HG03457 (cell line): ENCODE measurements at regions not wholly inside any gene's neighbourhood (a gene's known extent, or its start where the extent isn't known, plus 50 kb on each side); places are given as distances from the start of the nearest gene placed in this dataset.

Experiments used
- ATAC-seq: cut with Tn5 transposase; IDR thresholded peaks from one replicate; pipeline ENCODE4 v1.9.1; 2021; ENCODE audit warnings: moderate number of reproducible peaks; ENCODE audit not compliant: unreplicated experiment

DNA sequence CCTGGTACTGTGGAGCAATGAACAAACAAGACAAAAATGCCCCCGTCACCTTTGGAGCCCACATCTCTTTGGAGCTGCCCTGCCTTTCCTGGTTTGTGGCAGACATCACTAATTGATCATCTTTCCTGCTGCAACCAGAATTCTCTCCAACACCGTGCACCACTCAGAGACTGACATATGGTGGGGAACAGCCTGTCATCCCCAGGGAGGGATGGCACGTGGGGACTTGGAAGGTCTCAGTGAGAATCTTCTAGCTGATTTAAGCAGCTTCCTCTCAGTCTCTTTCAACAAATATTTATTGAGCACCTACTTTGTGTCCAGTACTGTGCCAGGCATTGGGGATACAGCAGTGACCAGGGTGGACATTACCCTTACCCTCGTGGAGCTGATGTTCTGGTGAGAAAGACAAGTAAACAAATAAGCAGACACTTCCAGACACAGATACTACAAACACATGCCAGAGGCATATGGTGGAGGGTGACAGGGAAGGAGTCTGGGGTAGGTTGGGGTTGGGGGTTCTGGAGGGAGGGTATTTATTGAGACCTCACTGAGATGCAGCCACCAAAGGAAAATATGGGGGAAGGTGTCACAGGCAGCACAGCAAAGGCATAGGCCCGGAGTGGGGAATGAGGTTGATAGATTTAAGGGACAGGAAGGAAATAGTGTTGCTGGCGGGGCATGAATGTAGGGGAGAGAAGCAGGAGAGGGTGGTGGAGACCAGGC is 82.3 kb downstream of the CEBPB start:
- ATAC-seq: no peak

DNA sequence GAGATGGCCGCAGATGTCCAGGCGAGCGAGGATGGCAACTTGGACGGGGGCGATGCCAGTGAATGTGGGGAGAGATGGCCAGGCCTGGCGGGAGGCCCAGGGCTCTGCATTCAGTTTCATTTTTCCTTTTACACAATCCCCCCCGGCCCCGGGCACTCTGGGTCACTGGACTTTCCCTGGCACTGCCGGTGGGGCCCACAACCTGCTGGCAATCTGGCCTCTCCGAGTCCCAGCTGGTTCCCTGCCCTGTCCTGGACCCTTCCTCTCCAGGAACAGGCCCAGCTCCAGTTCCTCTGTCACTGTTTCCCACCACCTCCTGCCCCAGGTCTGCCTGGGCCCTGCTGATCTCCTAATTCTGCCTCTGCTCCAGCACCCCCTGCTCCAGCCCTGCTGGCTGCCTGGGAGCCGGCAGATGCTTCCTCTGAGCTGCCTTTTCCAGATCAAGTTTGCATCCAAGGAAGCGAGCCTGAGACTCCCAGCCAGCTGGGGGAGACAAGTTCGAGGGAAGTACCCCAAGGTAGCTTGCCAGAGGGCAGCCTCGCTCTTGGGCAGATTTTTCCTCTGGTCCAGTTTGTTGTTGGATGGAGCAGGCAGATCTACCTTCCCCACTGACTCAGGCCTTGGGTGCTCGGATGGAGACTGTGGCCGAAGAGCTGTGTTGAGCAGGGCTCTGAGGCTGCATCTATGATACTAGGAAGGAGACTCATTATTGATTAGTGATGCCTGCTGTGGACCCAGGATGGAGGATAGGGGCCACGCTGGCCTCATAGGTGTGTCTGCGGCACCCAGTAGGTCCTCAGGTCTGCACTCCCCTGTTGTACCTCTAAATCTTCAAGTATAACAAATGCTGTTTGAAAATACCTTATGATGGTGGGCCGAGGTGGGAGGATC is 83.2 kb downstream of the CEBPB start:
- no peak for ATAC-seq

- ATAC-seq: no peak
Observed at GRCh38 chr20:50274570-50275430, 84.2 kb downstream of the CEBPB start.

- no peak for ATAC-seq
Observed at GRCh38 chr20:50276119-50277063, 85.8 kb downstream of the CEBPB start.

GRCh38 chr20:50277064-50277415 is 86.4 kb downstream of the CEBPB start:
- ATAC-seq: no peak

GRCh38 chr20:50277460-50278376 is 87.1 kb downstream of the CEBPB start:
- no peak for ATAC-seq

- no peak for ATAC-seq
Observed at GRCh38 chr20:50278377-50278683, 87.7 kb downstream of the CEBPB start.

DNA sequence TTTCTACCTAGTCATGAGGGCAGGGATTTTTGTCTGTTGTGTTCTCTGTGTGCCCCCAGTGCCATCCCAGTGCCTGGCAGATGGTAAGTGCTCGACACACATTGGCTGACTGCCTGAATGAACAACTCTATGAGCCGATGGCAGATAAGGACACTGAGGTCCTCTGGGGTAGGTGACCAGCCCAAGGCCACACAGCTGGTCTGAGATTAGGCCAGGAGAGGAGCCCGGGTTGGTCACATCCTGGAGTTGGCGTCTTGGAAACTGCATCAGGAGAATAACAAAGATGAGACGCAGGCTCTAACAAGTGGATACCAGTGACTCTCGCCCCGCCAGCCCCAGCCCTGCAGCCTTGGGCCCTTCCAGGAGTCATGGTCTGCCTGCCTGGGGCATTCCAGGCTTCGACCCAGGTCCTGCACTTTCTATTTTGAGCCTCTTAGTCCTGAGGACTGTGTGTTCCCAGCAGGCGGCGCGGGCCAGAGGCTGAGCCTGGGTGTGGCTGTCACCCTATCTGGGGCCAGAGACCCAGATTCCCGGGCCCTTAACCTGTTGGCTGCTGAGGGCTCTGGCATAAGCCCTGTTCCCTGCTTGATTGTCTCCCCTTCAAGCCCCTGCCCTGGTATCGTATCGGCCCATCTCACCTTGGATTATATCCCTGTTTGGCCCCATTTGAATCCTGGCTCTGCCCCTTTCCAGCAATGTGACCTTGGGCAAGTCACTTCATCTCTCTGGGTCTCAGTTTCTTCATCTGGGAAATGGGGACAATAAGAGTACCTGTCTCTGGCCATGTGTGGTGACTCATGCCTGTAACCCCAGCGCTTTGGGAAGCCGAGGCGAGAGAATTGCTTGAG is 88.3 kb downstream of the CEBPB start:
- no peak for ATAC-seq

- ATAC-seq: no peak
Observed at GRCh38 chr20:50279988-50280850, 89.6 kb downstream of the CEBPB start.

DNA sequence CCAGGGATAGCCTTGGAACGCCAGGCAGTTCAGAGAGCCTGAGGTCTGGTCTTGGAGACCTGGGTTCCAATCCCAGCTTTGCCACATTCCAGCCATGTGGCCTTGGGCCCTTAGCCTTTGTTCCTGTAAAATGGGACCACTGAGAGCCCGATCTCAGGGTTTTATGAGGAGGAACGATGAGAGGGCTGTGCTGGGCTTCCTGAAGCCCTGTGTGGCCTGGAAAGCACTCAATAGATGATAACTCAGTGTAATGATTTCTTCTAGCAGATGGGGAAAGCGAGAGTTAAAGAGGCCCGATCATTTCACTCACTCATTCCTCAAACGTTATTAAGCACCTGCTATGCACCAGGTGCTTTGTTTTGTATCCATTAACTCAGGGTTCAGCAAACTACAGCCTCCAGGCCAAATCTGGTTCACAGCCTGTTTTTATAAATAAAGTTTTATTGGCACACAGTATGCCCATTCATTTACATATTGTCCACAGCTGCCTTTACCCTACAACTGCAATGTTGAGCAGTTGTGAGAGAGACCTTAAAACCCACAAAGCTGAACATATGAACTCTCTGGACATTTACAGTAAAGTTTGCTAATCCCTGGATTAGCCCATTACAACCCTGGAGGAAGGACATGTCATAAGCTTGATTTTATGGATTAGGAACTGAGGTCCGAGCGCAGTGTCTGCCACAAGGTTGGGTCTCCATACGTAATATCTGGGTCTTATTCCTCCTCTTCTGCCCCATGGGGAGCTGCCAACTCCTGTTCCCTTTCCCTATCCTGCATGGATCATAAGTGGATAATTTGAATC is 90.4 kb downstream of the CEBPB start:
- ATAC-seq: no peak

- no peak for ATAC-seq
Observed at GRCh38 chr20:50281831-50282591, 91.4 kb downstream of the CEBPB start.

- ATAC-seq: no peak
Observed at GRCh38 chr20:50282592-50283241, 92.1 kb downstream of the CEBPB start.

DNA sequence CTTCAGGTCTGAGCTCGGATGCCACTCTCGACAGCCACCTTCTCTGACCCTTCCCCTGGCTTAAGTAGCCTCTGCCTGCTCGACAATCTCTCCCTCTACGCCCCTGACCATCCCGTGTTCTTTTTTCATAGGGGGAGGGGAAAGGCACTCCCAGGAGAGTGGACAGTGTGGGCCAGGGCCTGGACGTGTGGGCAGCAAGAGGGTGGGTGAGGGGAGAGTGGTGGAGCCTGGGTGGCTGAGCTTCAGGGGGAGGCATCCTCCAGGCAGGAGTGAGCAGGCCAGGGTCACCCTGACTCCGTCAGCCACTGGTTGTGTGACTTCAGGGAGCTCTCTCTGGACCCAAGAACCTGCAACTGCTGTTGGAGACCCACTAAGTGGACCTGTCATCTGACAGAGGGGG is 92.7 kb downstream of the CEBPB start:
- ATAC-seq: no peak

- ATAC-seq: no peak
Observed at GRCh38 chr20:50283922-50284810, 93.5 kb downstream of the CEBPB start.
